ENCODE measurements at regions not wholly inside any gene's neighbourhood (a gene's known extent, or its start where the extent isn't known, plus 50 kb on each side); places are given as distances from the start of the nearest gene placed in this dataset.
"Not testable (repeated sequence)": the region's sequence is repeated elsewhere in the genome, so short reads cannot be mapped to it uniquely, and the experiment has no call there.

- DNase-seq (ENCODE audit: low read depth) = peak; percentile 55
Observed at GRCh38 chr3:187852842-187853730, 107.8 kb upstream of the BCL6 start.

GRCh38 chr3:187855131-187855530 lies 109.9 kb upstream of the BCL6 start:
- DNase-seq (ENCODE audit: low read depth) = no peak

- no peak for DNase-seq (ENCODE audit: low read depth)
Observed at GRCh38 chr3:187856555-187856954, 111.3 kb upstream of the BCL6 start.

- DNase-seq (ENCODE audit: low read depth) = peak; percentile 57
Observed at GRCh38 chr3:187858041-187858440, 112.8 kb upstream of the BCL6 start.

GRCh38 chr3:187858711-187859110 lies 113.4 kb upstream of the BCL6 start:
- DNase-seq (ENCODE audit: low read depth) = no peak

GRCh38 chr3:187862701-187863277 lies 117.5 kb upstream of the BCL6 start:
- DNase-seq (ENCODE audit: low read depth) = not testable (repeated sequence)

- DNase-seq (ENCODE audit: low read depth) = no peak
Observed at GRCh38 chr3:187870360-187871203, 125.3 kb upstream of the BCL6 start.

- DNase-seq (ENCODE audit: low read depth) = no peak
Observed at GRCh38 chr3:187871204-187871591, 125.9 kb upstream of the BCL6 start.

GRCh38 chr3:187871848-187872247 lies 126.6 kb upstream of the BCL6 start:
- no peak for DNase-seq (ENCODE audit: low read depth)

GRCh38 chr3:187873843-187874242 lies 128.6 kb upstream of the BCL6 start:
- no peak for DNase-seq (ENCODE audit: low read depth)

GRCh38 chr3:187875863-187876262 lies 130.6 kb upstream of the BCL6 start:
- DNase-seq (ENCODE audit: low read depth) = no peak

GRCh38 chr3:187878772-187879518 lies 133.7 kb upstream of the BCL6 start:
- DNase-seq (ENCODE audit: low read depth) = peak; percentile 66

GRCh38 chr3:187880441-187880840 lies 135.2 kb upstream of the BCL6 start:
- DNase-seq (ENCODE audit: low read depth) = peak; percentile 32

GRCh38 chr3:187880851-187881250 lies 135.6 kb upstream of the BCL6 start:
- DNase-seq (ENCODE audit: low read depth) = no peak

GRCh38 chr3:187888701-187889100 lies 143.4 kb upstream of the BCL6 start:
- DNase-seq (ENCODE audit: low read depth) = no peak

- DNase-seq (ENCODE audit: low read depth) = no peak
Observed at GRCh38 chr3:187889106-187889505, 143.8 kb upstream of the BCL6 start.

- DNase-seq (ENCODE audit: low read depth) = no peak
Observed at GRCh38 chr3:187889601-187890404, 144.5 kb upstream of the BCL6 start.

- DNase-seq (ENCODE audit: low read depth) = not testable (repeated sequence)
Observed at GRCh38 chr3:187890405-187890752, 145.1 kb upstream of the BCL6 start.

- DNase-seq (ENCODE audit: low read depth) = no peak
Observed at GRCh38 chr3:187896646-187897045, 151.4 kb upstream of the BCL6 start.

- no peak for DNase-seq (ENCODE audit: low read depth)
Observed at GRCh38 chr3:187899246-187899645, 154.0 kb upstream of the BCL6 start.
